Endothelial cell of umbilical vein (primary cell): ENCODE measurements at regions not wholly inside any gene's neighbourhood (a gene's known extent, or its start where the extent isn't known, plus 50 kb on each side); places are given as distances from the start of the nearest gene placed in this dataset.

Experiments used
- BruUV-seq: library from RNA; stranded (reverse); fragments of 400-500 nt; replicated peaks from 2 replicates; lab custom pipeline; 2021; lab: Mats Ljungman, UMichigan
- CTCF ChIA-PET: fragments of 300-600, 350-600 bp; sonication (Branson Sonifier 250); formaldehyde crosslinking; loops from one replicate; lab custom pipeline; 2021; ENCODE audit warnings: antibody characterized with exemption, inconsistent platforms; lab: Charles Lee
- POLR2A ChIA-PET: fragments of 300-600, 350-600 bp; sonication (Branson Sonifier 250); formaldehyde crosslinking; loops from one replicate; lab custom pipeline; 2021; ENCODE audit warnings: antibody characterized with exemption, inconsistent platforms; lab: Charles Lee
- DNase-seq: peaks from one replicate; pipeline ENCODE4 v3.0.0-alpha.2; 2011; ENCODE audit warnings: low read depth, low spot score
- FAIRE-seq: peaks from 2 replicates; lab custom pipeline; 2011; peaks lifted over from hg19 to GRCh38; lab: Jason Lieb, UNC
- H2AFZ ChIP-seq: 2 replicates; pipeline ENCODE4 v1.6.0; 2012; ENCODE audit warnings: low read depth, low read length, control low read depth, inconsistent platforms
- H3K27ac ChIP-seq: 2 replicates; pipeline ENCODE4 v1.5.1; 2011; ENCODE audit warnings: low read depth, mild to moderate bottlenecking, control low read depth, low read length, moderate library complexity; ENCODE audit not compliant: insufficient read depth
- H3K27me3 ChIP-seq, 2 experiments: 2 replicates each; pipeline versions ENCODE4 v1.6.0 to v1.6.1; 2011; ENCODE audit warnings: low read length in 2 of 2, mixed read lengths in 1 of 2; ENCODE audit not compliant: control insufficient read depth in 2 of 2, insufficient read depth in 2 of 2
- H3K36me3 ChIP-seq, 2 experiments: 2 replicates in 1 of 2; 3 replicates in 1 of 2; pipeline ENCODE4 v1.5.1; 2011; ENCODE audit warnings: low read length in 2 of 2, mild to moderate bottlenecking in 1 of 2, moderate library complexity in 1 of 2; ENCODE audit not compliant: control insufficient read depth in 2 of 2, insufficient read depth in 2 of 2; ENCODE audit errors: extremely low read depth in 1 of 2
- H3K4me1 ChIP-seq: 3 replicates; pipeline ENCODE4 v1.5.1; 2011; ENCODE audit warnings: mild to moderate bottlenecking, low read length; ENCODE audit not compliant: control insufficient read depth, insufficient read depth; ENCODE audit errors: extremely low read depth
- H3K4me2 ChIP-seq: 2 replicates; pipeline ENCODE4 v1.6.1; 2011; ENCODE audit warnings: low read length, control low read depth, mixed read lengths; ENCODE audit not compliant: insufficient read depth
- H3K4me3 ChIP-seq, 3 experiments: fragments of 200-600 bp in 1 of 3; sonication (generic), shearing (Covaris generic) in 1 of 3; replicated peaks in 1 of 3; 2 replicates each; pipeline ENCODE4 v1.5.1; 2011 to 2016; ENCODE audit warnings: control low read depth in 3 of 3, low read length in 3 of 3, mild to moderate bottlenecking in 2 of 3, inconsistent platforms in 1 of 3, low read depth in 1 of 3, moderate library complexity in 1 of 3; ENCODE audit not compliant: insufficient read depth in 1 of 3
- H3K79me2 ChIP-seq: 2 replicates; pipeline ENCODE4 v1.6.0; 2012; ENCODE audit warnings: low read length, inconsistent platforms; ENCODE audit not compliant: control insufficient read depth, insufficient read depth
- H3K9ac ChIP-seq: replicated peaks from 2 replicates; pipeline ENCODE3; 2011; ENCODE audit warnings: low read length, control low read depth; ENCODE audit not compliant: insufficient read depth; ENCODE audit errors: extremely low read depth
- H3K9me1 ChIP-seq: replicated peaks from 3 replicates; pipeline ENCODE4 v1.6.0; 2011; ENCODE audit warnings: mild to moderate bottlenecking, low read length; ENCODE audit not compliant: control insufficient read depth, insufficient read depth; ENCODE audit errors: extremely low read depth
- H3K9me3 ChIP-seq: replicated peaks from 2 replicates; pipeline ENCODE4 v1.5.1; 2012; ENCODE audit warnings: low read length, inconsistent platforms; ENCODE audit not compliant: control insufficient read depth, insufficient read depth
- H4K20me1 ChIP-seq: replicated peaks from 2 replicates; pipeline ENCODE3; 2011; ENCODE audit warnings: mild to moderate bottlenecking, low read length; ENCODE audit not compliant: control insufficient read depth, insufficient read depth; ENCODE audit errors: extremely low read depth
- EZH2 ChIP-seq: IDR thresholded peaks from 2 replicates; pipeline ENCODE4 v1.6.1; 2012; ENCODE audit warnings: borderline replicate concordance, low read depth, mild to moderate bottlenecking, moderate library complexity, low read length, inconsistent platforms; ENCODE audit not compliant: severe bottlenecking
- FOS ChIP-seq: IDR thresholded peaks from 2 replicates; pipeline ENCODE4 v1.6.1; 2011; ENCODE audit warnings: mild to moderate bottlenecking, low read length, moderate library complexity, borderline replicate concordance; ENCODE audit not compliant: insufficient read depth
- GATA2 ChIP-seq: IDR thresholded peaks from 2 replicates; pipeline ENCODE4 v1.7.0; 2011; ENCODE audit warnings: low read depth, mild to moderate bottlenecking, moderate library complexity, mixed read lengths, low read length; ENCODE audit not compliant: insufficient read length, insufficient read depth
- JUN ChIP-seq: IDR thresholded peaks from 2 replicates; pipeline ENCODE4 v1.6.1; 2011; ENCODE audit warnings: borderline replicate concordance, low read depth; ENCODE audit not compliant: insufficient read length, insufficient read depth
- MAX ChIP-seq: IDR thresholded peaks from 2 replicates; pipeline ENCODE4 v1.6.1; 2011; ENCODE audit not compliant: insufficient read depth, insufficient read length
- MYC ChIP-seq: IDR thresholded peaks from one replicate; pipeline ENCODE4 v1.6.1; 2011; ENCODE audit warnings: mild to moderate bottlenecking, low read depth, low read length
- POLR2A ChIP-seq: IDR thresholded peaks from 2 replicates; pipeline ENCODE4 v1.6.1; 2012; ENCODE audit warnings: low read depth, mild to moderate bottlenecking, control low read depth, low read length
- POLR2AphosphoS5 ChIP-seq: IDR thresholded peaks from 2 replicates; pipeline ENCODE4 v1.6.1; 2012; ENCODE audit warnings: low read depth, mild to moderate bottlenecking, control low read depth, low read length, moderate library complexity; ENCODE audit not compliant: insufficient read depth
- dilution Hi-C: fragments of 300-500 bp; cut with MboI; formaldehyde crosslinking; loops from one replicate; pipeline ENCODE4 v1.15.0; 2019; ENCODE audit warnings: low sequenced_read_pairs; ENCODE audit not compliant: extremely low pct_ligation_motif_present
- intact Hi-C: fragments of 100-400 bp; cut with micrococcal nuclease; formaldehyde crosslinking; loops from one replicate; pipeline ENCODE4 v1.10.0; 2022
- TF ChIP-seq, protein P1 (sequence below), 2 donors: IDR thresholded peaks; 1 replicate in 1 of 2; 2 replicates in 1 of 2; pipeline ENCODE4 v1.5.1; 2011; ENCODE audit warnings: low read length in 2 of 2, mild to moderate bottlenecking in 2 of 2, moderate library complexity in 2 of 2, control low read depth in 1 of 2, inconsistent platforms in 1 of 2, low read depth in 1 of 2; ENCODE audit not compliant: insufficient read depth in 1 of 2; ENCODE audit errors: extremely low read depth in 1 of 2

DNA sequence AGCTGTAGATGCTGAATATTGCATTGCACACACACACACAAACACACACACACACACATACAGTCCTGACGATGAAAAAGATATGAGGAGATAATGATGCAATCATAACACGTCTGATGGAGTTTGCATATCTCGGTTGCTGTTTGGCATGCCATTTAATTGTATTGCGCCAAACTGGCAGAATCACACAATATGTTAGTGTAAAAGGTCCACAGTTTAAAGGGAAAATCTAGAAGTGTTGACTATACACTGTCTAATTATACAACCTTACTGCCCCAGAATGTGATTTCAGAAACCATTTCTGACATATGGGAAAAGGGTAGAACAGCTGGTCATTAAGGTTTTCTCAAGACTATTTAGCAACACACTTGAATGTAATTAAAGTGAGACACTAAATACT is 123.7 kb upstream of the PROX1 start:
- POLR2A ChIA-PET: no interaction called here
- Histone ChIP-seq H3K36me3 (no peaks in the 10 kb centered on the region), H3K4me1 (no peaks in the 10 kb centered on the region), H3K79me2 (no peaks in the 10 kb centered on the region), H3K27ac (no peak overlapping the region), H3K9me3 (no peaks in the 10 kb centered on the region), H2AFZ (no peak overlapping the region), H3K9ac (no peak overlapping the region), H3K4me3 (no peak overlapping the region), H3K4me2 (no peak overlapping the region), H4K20me1 (no peaks in the 10 kb centered on the region), H3K27me3 (no peaks in the 10 kb centered on the region), H3K9me1 (no peaks in the 10 kb centered on the region)
- no TSS peak for BruUV-seq
- dilution Hi-C loops: no loop called here
- TF ChIP-seq JUN: no peak
- no peak for FAIRE-seq
- intact Hi-C loops: no loop called here
- no peak for DNase-seq
- CTCF ChIA-PET: interaction anchor here (1.0 to 1.5 kb wide), 2 partner anchors 18 to 350 kb away, joined by 3 to 4 read pairs; no protein-coding TSS in a partner anchor

DNA sequence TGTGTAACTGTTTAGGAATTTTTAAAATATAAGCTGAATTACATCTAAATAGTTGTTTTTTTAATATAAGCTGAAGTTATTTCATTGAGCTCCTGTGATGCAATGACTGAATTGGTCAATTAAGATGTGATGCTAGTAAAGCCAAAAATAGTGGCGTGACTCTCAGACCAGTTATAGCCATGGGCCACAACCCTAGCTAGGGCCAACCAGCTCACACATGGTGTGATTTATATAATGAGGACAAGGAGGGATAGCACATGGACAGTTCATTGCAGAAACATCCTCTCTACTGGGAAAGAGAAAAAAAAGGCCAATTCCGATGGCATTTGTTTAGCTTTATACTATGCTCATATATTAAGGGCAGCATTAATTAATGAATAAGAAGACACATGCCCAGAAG is 119.3 kb upstream of the PROX1 start:
- DNase-seq: no peak
- intact Hi-C loops: no loop called here
- no peak for FAIRE-seq
- Histone ChIP-seq H3K9me3 (no peaks in the 10 kb centered on the region), H3K27ac (no peak overlapping the region), H3K36me3 (no peaks in the 10 kb centered on the region), H3K4me2 (no peak overlapping the region), H3K4me1 (no peaks in the 10 kb centered on the region), H3K27me3 (no peaks in the 10 kb centered on the region), H3K79me2 (no peaks in the 10 kb centered on the region), H3K9ac (no peak overlapping the region), H2AFZ (no peak overlapping the region), H4K20me1 (no peaks in the 10 kb centered on the region), H3K4me3 (no peak overlapping the region), H3K9me1 (no peaks in the 10 kb centered on the region)
- ChIA-PET POLR2A (no interaction called here), CTCF (no interaction called here)
- dilution Hi-C loops: no loop called here
- TF ChIP-seq FOS (no peak), POLR2A (no peak), MAX (no peak), EZH2 (no peak), MYC (no peak), JUN (no peak), POLR2AphosphoS5 (no peak), GATA2 (no peak)
- TF ChIP-seq, protein P1, sequence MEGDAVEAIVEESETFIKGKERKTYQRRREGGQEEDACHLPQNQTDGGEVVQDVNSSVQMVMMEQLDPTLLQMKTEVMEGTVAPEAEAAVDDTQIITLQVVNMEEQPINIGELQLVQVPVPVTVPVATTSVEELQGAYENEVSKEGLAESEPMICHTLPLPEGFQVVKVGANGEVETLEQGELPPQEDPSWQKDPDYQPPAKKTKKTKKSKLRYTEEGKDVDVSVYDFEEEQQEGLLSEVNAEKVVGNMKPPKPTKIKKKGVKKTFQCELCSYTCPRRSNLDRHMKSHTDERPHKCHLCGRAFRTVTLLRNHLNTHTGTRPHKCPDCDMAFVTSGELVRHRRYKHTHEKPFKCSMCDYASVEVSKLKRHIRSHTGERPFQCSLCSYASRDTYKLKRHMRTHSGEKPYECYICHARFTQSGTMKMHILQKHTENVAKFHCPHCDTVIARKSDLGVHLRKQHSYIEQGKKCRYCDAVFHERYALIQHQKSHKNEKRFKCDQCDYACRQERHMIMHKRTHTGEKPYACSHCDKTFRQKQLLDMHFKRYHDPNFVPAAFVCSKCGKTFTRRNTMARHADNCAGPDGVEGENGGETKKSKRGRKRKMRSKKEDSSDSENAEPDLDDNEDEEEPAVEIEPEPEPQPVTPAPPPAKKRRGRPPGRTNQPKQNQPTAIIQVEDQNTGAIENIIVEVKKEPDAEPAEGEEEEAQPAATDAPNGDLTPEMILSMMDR (IDR thresholded peaks at IDR 0.05; ENCODE audit: extremely low read depth in 1 of 2, insufficient read depth in 1 of 2, low read depth in 1 of 2, low read length in 2 of 2): no peak
- no TSS peak for BruUV-seq
